C4-2B (cell line): ENCODE measurements at regions not wholly inside any gene's neighbourhood (a gene's known extent, or its start where the extent isn't known, plus 50 kb on each side); places are given as distances from the start of the nearest gene placed in this dataset.

Experiments used
- CTCF ChIP-seq: fragments of 450-650 bp; conservative IDR thresholded peaks from 2 replicates; pipeline ENCODE4 v1.5.1; 2017; ENCODE audit warnings: mild to moderate bottlenecking
- ZFX ChIP-seq: fragments of 450-650 bp; IDR thresholded peaks from 2 replicates; pipeline ENCODE4 v1.6.1; 2017

- TF ChIP-seq CTCF (no peak), ZFX (no peak)
These were observed 78.7 kb upstream of the RASGEF1B start for GRCh38 chr4:81550388-81550859.
